MM.1S (cell line): ENCODE measurements at regions not wholly inside any gene's neighbourhood (a gene's known extent, or its start where the extent isn't known, plus 50 kb on each side); places are given as distances from the start of the nearest gene placed in this dataset.

Source experiments
- EZH2 ChIP-seq: fragments of 300-600 bp; sonication (generic); optimal IDR thresholded peaks from 2 replicates; pipeline ENCODE3; 2017; ENCODE audit warnings: low read depth, mild to moderate bottlenecking, antibody characterized with exemption, low read length, mixed read lengths
- EZH2phosphoT487 ChIP-seq: fragments of 300-600 bp; sonication (generic); IDR thresholded peaks from 2 replicates; pipeline ENCODE4 v1.6.1; 2018; ENCODE audit warnings: antibody characterized with exemption, low read length
- TF ChIP-seq, protein P1 (sequence below): fragments of 300-600 bp; sonication (generic); IDR thresholded peaks from 2 replicates; pipeline ENCODE4 v1.5.1; 2016; ENCODE audit warnings: antibody characterized with exemption, low read length, mixed read lengths

DNA sequence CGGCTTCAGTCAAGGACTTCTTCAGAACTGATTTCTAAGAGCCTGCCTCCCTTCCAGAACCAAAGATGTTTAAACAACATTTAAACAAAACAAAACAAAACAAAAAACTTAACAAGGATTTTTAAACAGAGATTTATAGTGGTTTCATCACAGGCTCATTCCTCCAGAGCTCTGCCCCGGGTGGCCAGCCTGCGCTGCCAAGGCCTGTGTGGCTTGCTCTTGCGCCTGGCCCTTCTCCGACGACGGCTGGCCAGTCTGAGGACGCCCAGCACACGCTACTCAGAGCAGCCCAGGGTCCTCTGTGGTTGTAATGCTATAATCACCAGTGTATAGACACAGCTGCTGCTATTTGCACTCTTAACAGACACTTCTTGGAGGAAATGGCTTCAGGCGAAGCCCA is 307.2 kb upstream of the MYOCD start:
- TF ChIP-seq, protein P1, sequence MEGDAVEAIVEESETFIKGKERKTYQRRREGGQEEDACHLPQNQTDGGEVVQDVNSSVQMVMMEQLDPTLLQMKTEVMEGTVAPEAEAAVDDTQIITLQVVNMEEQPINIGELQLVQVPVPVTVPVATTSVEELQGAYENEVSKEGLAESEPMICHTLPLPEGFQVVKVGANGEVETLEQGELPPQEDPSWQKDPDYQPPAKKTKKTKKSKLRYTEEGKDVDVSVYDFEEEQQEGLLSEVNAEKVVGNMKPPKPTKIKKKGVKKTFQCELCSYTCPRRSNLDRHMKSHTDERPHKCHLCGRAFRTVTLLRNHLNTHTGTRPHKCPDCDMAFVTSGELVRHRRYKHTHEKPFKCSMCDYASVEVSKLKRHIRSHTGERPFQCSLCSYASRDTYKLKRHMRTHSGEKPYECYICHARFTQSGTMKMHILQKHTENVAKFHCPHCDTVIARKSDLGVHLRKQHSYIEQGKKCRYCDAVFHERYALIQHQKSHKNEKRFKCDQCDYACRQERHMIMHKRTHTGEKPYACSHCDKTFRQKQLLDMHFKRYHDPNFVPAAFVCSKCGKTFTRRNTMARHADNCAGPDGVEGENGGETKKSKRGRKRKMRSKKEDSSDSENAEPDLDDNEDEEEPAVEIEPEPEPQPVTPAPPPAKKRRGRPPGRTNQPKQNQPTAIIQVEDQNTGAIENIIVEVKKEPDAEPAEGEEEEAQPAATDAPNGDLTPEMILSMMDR, result no peak
- TF ChIP-seq EZH2phosphoT487 (no peak), EZH2 (no peak)
